Ramos (cell line): ENCODE measurements at regions not wholly inside any gene's neighbourhood (a gene's known extent, or its start where the extent isn't known, plus 50 kb on each side); places are given as distances from the start of the nearest gene placed in this dataset.
"Not testable (repeated sequence)": the region's sequence is repeated elsewhere in the genome, so short reads cannot be mapped to it uniquely, and the experiment has no call there.

Experiments
- in situ Hi-C: fragments of 300-500 bp; cut with MboI; formaldehyde crosslinking; loops from one replicate; pipeline ENCODE4 v1.14.3; 2022; ENCODE audit warnings: low sequenced_read_pairs; ENCODE audit not compliant: unreplicated experiment

DNA sequence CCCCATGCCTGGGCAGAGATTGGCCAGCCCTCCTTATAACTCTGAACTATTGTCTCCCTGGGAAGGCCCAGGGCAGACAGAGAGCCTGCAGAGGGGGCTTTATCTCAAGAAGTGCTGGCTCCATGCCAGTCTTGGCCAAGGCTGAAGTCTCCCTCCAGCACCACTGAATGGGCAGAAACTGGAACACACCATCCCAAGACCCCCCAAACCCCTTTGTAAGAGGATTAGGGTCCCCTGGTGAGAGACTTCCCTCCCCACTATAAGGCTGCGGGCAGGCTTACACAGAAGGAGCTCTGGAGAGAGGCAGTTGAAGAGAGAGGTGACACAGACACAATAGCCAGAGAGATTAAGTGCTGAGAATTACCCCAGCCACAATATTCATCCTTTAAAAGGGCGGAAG lies 97.2 kb downstream of the NAV1 start:
- in situ Hi-C loops: no loop called here

DNA sequence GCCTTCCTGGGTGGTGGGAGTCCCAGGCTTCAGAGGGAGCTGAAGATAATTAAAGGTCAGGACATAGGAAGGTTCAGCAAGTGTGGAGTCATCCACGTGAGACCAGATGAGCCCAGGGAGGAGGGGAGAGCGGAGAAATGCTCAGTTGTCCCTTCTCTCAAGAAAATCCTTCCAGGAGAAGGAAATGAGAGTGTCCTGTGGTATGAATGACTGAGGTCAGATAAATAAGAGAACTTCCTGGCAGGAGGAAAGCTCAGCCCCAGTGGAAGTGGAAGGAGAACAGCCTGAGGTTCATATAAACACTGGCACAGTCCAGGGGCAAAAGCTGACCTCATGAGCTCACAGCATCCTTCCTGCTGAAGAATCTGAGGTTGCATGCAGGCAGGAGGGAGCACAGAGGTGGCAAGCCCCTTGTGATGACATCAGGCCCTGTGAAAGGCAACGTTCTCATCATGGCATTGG lies 97.6 kb downstream of the NAV1 start:
- in situ Hi-C loops: no loop called here

GRCh38 chr1:201637282-201638079 lies 98.6 kb downstream of the NAV1 start:
- in situ Hi-C loops: no loop called here

- in situ Hi-C loops: no loop called here
Measured at GRCh38 chr1:201639391-201639790, 100.5 kb downstream of the NAV1 start.

- in situ Hi-C loops: no loop called here
Measured at GRCh38 chr1:201639826-201640225, 100.9 kb downstream of the NAV1 start.

DNA sequence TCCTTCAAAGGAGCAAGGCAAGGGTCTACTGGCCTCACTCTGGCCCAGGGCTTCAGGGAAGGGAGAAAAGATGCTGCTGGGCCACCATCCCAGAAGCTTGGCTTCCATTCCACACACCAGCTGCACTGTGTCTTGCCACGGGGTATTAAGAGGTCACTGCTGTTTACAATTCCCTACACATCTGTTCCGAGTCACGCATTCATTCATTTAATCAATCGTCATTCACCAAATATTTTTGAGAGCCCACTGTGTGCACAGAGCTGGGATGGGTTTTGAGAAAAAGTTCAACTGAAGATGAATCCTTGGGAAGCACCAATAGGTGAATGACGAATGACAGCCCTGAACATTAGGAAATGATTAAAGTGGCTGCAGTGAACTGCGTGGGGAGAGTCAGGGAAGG lies 101.7 kb downstream of the NAV1 start:
- in situ Hi-C loops: no loop called here

GRCh38 chr1:201641524-201642253 lies 102.8 kb downstream of the NAV1 start:
- in situ Hi-C loops: no loop called here

- in situ Hi-C loops: no loop called here
Measured at GRCh38 chr1:201643835-201644104, 104.8 kb downstream of the NAV1 start.

GRCh38 chr1:201644197-201644596 lies 105.3 kb downstream of the NAV1 start:
- in situ Hi-C loops: no loop called here

- in situ Hi-C loops: not testable (repeated sequence)
Measured at GRCh38 chr1:201645000-201645399, 106.1 kb downstream of the NAV1 start.

DNA sequence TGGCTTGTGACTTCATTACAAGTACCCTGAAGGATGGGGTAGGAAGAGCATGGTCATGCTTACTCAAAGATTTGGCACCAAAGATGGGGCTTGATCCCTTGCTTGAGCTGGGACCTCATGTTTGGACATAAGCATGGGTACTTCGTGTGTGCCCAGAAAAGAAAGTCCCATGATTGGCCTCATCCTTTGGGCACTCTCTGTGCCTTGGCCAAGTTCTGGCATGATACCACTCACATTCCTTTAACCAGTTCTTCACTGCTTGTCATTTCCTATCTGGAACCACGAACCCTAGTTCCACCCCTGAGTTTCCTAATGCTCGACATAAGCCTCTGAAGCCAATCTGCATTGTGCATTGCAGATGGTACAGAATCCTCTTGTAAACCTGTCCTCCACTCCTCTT lies 107.0 kb downstream of the NAV1 start:
- in situ Hi-C loops: no loop called here

DNA sequence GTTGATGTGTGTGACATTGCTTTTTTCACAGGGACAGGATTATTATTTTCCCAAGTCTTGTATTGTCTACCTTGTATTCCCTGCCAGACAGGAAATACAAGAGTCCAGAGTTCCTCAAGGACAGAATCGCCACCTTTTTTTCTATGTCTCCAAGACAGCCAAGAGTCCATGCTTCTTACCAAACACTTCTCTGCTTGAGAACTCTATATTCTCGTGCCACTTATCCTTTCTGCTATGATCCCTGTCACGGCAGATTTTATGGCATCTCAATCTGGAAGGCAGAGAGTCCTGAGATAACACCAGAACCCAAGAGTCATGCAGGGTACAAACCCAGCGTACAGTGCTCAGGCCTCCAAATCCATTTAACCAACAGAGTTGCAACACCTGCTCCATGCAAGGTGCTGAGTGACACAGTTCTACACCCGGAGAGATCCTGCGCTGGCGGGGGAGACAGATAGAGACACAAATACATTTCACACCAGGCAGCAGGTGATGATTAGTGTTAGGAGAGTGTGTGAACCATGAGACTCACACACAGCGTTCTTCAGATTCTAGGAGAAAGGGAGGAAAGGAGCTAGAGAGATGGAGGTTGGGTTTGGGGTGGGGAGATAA lies 107.6 kb downstream of the NAV1 start:
- in situ Hi-C loops: no loop called here

DNA sequence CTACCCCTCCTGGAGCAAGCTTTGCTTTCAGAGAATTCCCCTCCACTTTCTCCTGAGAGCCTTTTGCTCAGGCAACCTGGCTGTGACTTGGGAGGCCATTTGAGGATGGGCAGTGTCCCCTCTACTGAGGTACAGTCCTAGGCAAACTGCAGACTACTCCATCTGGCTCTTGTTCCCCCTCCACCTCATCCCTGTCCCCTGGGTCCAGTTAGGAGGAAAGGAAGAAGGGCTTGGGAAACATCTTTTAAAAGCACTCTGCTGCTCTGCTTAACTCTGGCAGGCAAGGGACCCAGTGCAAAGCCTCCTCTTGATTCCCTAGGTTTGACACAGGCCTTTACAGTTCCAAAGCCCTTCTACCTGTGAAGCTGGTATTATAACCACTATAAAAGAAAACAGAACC lies 108.2 kb downstream of the NAV1 start:
- in situ Hi-C loops: no loop called here

DNA sequence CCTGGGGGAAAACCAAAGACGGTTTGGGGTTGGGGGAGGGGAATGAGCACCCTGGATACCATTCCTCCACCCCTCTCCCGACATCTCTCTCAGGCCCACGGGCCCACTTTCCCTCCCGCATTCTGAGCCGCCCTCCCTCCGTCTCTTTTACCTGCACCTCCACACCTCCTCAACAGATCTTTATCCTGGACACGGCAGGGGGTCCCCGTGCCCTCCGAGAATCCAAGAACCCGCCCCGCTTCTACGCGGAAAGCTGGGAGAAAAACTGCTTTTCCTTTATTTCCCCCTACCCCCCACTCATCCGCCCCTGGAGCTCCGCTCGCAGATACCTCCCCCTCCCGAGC lies 108.8 kb downstream of the NAV1 start:
- in situ Hi-C loops: no loop called here

DNA sequence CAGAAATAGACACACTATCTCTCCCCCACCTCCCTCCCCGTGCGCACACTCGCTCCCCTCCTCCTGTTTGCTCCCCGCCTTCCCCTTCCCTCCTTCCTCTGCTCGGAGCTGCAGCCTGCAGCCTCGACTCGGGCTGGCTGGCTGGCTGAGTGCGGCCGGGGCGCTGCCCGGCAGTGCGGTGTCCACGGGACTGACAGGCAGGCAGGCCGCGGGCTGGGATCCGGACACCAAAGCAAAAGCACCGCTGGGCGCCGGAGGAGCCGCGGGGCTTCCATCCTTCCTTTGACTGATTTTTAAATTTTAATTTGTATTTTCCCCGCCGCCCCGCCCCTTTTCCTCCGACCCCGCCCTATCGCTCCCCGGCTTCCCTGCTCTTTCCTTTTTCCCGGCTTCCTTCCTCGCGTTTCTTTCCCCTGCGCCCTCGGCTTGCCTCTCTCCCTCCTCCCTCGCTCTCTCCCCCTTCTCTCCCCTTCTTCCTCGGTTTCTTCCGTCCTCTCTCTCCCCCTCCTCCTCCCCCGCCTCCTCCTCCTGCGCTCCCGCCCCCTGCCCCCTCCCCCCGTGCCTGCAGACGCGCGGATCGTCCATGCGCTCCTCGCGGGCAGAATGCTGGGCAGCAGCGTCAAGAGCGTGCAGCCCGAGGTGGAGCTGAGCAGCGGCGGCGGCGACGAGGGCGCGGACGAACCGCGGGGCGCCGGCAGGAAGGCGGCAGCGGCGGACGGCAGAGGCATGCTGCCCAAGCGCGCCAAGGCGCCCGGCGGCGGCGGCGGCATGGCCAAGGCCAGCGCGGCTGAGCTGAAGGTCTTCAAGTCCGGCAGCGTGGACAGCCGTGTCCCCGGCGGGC lies 109.4 kb downstream of the NAV1 start:
- in situ Hi-C loops: no loop called here

DNA sequence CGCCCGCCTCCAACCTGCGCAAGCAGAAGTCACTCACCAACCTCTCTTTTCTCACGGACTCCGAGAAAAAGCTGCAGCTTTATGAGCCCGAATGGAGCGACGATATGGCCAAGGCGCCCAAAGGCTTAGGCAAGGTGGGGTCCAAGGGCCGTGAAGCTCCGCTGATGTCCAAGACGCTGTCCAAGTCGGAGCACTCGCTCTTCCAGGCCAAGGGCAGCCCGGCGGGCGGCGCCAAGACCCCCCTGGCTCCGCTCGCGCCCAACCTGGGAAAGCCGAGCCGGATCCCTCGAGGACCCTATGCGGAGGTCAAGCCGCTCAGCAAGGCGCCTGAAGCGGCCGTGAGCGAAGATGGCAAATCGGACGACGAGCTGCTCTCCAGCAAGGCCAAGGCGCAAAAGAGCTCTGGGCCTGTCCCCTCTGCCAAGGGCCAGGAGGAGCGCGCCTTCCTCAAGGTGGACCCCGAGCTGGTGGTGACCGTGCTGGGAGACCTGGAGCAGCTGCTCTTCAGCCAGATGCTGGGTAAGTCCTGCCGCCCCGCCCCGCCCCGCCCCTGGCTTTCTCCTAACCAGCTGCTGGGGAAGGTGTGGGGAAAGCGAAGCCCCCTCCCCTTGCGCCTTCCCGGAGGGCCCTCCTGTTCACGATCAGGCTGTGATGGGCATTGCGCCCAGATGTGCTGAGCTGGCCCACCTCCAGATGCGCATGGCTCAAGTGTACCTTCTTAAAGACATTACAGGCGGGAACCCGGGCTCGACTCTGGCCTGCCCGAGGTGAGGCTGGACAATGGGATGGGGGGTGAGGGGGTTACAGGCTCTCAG lies 110.2 kb downstream of the NAV1 start:
- in situ Hi-C loops: no loop called here

DNA sequence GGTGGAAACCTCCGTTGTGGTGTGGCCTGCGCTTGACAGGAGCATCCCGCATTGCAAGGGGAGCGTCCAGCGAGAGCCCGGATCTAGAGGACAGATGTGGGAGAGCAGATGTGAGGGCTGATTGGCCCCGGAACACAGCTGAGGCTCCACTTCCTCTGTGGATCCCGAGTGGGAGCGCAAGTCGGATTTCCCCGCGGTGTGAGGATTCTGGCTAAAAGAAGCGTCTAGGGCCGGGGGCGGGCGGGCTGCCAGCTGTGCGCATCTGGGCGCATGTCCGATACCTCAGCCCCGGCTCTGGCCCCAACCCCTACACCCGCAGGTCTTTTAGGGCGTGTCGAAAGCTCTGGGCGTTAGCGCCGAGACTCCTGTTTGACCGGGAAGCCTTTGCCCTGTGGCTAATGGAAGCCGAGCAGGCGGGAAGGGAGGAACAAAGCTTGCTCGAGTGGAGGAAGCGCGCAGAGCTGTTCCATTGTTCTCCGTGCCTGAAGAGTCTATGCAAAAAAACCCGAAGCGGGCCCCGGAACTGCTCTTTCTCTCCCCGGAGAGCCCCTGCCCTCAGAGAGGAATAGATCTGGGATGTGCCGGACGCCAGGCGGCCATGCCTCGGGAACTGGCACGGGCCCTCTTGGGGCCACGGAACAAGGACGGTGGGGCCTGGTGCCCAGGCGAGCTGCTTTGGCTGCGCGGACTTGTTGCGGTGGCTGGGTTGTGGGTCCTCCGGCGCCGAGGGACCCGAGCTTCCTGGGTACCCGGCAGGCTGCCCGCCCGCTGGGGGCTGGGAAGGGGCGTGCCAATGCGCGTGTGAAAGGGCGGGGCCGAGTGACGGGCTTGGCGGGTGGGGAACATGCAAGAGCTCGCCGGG lies 111.1 kb downstream of the NAV1 start:
- in situ Hi-C loops: no loop called here

- in situ Hi-C loops: no loop called here
Measured at GRCh38 chr1:201650623-201650933, 111.7 kb downstream of the NAV1 start.

GRCh38 chr1:201652181-201652580 lies 113.3 kb downstream of the NAV1 start:
- in situ Hi-C loops: no loop called here
